GM19455 (cell line): ENCODE measurements at regions not wholly inside any gene's neighbourhood (a gene's known extent, or its start where the extent isn't known, plus 50 kb on each side); places are given as distances from the start of the nearest gene placed in this dataset.
"Not testable (repeated sequence)": the region's sequence is repeated elsewhere in the genome, so short reads cannot be mapped to it uniquely, and the experiment has no call there.

Experiments
- ATAC-seq: cut with Tn5 transposase; IDR thresholded peaks from one replicate; pipeline ENCODE4 v1.9.1; 2021; ENCODE audit not compliant: unreplicated experiment

DNA sequence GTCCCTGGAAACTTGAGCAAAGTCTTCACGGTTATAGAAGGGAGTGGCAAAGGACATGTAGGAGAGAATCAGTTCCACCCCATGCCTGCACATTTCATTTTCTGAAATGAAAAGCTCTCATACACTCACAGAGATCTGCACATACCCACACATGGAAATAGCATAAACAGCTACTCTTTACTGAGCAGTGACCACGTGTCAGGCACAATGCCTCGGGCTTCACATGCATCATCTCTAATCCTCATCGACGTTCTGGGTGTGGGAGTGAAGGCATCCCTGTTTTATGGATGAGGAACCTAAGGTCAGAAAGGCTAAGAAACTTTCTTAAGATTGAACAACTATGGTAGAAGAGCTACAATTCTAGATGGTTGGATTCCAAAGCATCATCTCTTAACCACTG, 198.8 kb downstream of the DAD1 start:
- ATAC-seq: no peak

DNA sequence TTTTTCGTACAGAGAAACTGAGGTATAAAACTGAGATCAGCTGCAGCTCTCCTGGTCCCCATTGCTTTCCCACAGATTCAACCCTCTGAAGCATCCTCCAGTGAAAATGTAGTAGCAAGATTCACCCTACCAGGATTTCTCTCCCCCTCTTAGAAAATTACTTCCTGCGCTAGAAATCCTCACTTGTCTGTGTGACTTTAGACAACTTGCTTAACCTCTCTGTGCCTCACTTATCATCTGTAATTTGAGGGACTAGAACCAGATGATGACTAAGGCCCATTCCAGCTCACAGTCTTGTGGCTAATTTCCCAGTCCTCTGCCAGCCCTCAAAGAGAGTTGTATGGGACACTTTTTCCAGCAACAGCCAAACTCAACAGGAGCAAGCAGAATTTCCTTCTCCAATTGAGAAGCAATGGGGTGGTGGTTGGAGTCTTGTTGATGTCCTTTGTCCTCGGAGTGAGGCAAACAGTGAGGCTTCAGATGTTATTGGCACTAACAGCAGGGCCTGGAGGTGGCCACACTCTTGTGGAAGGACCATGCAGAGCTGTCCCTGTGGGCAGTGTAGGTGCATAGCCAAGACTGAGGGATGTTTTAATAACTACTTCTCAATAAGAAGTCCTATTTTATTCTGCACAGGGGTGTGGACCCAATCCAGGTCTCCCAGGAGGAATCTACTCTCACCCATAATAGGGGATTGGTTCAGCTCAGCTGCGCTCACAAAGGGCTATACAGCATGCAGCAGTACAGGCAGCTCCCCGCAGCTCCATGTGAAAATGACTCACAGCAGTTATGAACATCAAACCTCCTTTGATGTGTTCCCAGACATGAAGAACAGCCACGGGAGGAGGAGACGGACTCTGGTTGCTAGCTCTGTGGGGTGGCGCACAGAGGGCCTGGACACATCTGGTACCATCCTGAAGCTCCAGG, 200.1 kb downstream of the DAD1 start:
- ATAC-seq: no peak

- no peak for ATAC-seq
Observed at GRCh38 chr14:22387776-22388241, 201.2 kb downstream of the DAD1 start.

DNA sequence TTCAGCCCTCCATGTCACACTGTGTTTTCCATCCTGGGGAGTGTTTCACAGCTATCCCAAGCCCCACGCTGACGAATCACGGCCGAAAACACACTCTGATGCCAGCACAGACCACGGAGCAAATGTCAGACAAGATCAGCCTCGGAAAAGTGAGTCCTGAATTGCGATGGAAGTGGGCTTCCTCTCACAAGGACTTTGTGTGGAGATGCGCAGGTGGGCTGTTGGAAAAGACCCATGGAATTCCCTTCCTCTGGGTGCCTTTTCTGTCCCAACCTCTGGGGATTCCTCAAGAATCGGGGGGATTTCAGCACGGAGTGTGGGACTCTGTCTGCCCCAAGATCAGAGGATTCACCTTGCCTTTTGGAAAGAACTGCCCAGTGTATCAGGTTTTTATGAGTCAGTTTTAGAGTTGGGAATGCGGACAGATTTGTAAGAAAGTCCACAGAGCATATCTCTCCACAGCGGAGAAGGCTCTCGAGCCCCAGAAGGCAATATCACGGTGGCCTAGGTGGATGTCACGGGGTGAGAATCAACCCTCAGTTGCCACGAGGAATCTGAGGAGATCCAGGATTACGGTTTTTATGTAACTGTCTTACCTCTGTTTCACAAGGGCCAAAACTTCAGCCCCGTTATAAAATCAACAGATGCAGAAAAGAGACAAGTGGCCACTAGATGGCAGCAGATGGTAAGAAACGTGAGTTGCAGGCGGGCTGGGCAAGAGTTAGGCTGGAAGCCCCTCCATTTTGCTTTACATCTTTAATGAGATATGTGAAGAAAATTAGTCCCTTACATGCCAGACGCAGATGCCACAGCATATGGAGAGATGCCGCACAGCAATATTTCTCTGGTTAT, 201.9 kb downstream of the DAD1 start:
- ATAC-seq: no peak

- no peak for ATAC-seq
Observed at GRCh38 chr14:22384974-22385526, 204.0 kb downstream of the DAD1 start.

- no peak for ATAC-seq
Observed at GRCh38 chr14:22384167-22384549, 204.9 kb downstream of the DAD1 start.

GRCh38 chr14:22383515-22384166, 205.4 kb downstream of the DAD1 start:
- ATAC-seq: no peak

- ATAC-seq: no peak
Observed at GRCh38 chr14:22382955-22383354, 206.1 kb downstream of the DAD1 start.

DNA sequence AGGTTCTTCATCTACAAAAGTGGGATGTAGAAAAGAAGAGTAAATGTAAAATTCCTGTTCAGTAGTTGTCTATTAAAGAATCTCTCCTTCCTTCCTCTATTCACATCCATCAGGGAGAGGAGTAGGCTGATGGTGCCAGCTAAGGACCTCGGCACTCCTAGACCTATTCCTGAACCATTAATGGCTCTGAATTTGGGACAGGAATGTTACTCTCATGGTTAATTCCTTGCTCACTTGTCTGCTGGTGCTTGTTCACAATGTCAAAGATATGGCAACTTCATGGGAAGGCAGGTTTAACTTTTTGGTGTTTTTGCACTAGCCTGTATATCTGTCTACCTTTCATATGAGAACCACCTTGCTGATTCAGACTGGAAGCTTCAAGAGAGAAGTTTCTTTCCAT, 206.6 kb downstream of the DAD1 start:
- ATAC-seq: no peak

DNA sequence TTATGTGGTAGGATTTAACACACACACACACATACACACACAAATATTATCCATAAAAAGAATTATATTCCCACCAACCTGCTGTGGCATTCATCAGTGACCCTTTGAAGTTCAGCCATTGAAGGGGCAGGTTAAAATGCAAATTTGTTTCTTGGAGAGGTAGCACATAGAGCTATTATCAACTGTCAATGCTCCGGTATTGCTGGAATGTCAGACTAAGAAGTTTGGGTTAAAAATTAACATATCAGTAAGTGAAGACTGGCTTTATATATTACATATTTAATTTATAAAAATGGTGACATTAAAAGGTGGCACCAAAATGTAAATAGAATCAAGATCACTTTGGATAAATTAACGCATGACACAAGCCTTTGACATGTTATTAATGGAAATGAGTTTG, 207.3 kb downstream of the DAD1 start:
- ATAC-seq: no peak

GRCh38 chr14:22381408-22381760, 207.6 kb downstream of the DAD1 start:
- ATAC-seq: no peak

GRCh38 chr14:22380571-22381407, 208.2 kb downstream of the DAD1 start:
- ATAC-seq: no peak

GRCh38 chr14:22379727-22380126, 209.3 kb downstream of the DAD1 start:
- no peak for ATAC-seq

DNA sequence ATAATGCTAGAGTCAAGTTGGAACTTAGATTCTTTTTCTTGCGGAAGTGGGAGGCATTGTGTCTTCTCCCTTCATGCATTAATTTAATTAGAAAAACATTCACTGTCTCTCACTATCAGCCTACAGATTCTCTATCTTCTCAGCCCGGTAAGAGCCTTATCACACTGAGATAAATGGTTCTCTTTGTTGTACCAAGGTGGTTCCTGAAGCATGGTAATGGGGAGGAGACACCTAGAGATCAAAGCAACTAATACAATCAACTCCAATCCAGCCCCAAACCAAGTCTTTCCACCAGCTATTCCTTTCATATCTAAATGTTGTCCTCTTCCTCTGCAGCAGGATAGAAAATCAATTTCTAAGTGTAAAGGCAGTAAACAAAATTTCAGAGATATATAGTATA, 210.8 kb downstream of the DAD1 start:
- no peak for ATAC-seq

DNA sequence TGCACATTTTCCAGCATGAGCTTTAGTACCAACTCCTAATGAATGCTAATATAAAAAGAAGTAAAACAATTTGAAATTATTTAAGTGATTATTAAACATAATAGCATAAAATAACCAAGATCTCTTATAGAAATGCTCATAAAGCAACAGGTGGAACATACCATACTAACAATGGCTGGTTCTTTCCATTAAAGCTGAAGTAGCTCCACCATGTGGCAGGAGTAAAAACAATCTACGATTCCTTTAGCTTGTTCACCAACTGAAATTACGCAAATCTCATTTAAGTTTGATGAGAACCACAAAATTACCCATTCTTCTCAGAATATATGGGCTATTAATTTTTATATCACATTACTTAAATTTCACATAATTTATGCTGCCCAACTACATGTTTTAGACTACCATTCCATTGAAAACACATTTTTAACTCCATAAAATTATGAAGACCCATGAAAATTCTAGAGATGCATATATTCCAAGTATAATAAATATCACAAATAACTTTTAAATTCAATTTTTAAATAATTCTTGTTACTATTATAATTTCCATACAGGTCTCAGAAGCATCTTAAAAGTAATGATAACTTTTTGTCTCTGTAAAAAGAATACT, 213.6 kb downstream of the DAD1 start:
- no peak for ATAC-seq

GRCh38 chr14:22370084-22370847, 218.8 kb downstream of the DAD1 start:
- ATAC-seq: no peak

GRCh38 chr14:22358726-22359125, 230.3 kb downstream of the DAD1 start:
- ATAC-seq: no peak

DNA sequence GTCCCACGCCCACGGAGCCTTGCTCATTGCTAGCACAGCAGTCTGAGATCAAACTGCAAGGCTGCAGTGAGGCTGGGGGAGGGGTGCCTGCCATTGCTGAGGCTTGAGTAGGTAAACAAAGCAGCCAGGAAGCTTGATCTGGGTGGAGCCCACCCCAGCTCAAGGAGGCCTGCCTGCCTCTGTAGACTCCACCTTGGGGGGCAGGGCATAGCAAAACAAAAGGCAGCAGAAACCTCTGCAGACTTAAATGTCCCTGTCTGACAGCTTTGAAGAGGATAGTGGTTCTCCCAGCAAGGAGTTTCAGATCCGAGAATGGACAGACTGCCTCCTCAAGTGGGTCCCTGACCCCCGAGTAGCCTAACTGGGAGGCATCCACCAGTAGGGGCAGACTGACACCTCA, 239.7 kb downstream of the DAD1 start:
- not testable (repeated sequence) for ATAC-seq

DNA sequence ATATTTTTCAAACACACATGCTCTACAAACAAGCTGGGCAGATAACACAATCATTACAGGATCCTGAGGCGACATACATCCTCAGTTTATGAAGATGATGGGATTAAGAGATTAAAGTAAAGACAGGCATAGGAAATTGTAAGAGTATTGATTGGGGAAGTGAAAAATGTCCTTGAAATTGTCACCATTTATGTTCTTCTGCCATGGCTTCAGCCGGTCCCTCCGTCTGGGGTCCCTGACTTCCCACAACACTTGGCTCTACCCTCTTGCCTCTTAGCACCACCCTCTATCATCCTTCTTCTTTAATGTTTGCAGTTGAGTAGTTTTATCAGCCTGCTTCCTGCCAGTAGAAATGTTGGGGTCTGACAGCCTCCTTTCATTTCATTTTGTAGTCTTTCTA, 244.4 kb downstream of the DAD1 start:
- ATAC-seq: no peak
